ENCODE measurements at regions not wholly inside any gene's neighbourhood (a gene's known extent, or its start where the extent isn't known, plus 50 kb on each side); places are given as distances from the start of the nearest gene placed in this dataset.
"Not testable (repeated sequence)": the region's sequence is repeated elsewhere in the genome, so short reads cannot be mapped to it uniquely, and the experiment has no call there.

DNA sequence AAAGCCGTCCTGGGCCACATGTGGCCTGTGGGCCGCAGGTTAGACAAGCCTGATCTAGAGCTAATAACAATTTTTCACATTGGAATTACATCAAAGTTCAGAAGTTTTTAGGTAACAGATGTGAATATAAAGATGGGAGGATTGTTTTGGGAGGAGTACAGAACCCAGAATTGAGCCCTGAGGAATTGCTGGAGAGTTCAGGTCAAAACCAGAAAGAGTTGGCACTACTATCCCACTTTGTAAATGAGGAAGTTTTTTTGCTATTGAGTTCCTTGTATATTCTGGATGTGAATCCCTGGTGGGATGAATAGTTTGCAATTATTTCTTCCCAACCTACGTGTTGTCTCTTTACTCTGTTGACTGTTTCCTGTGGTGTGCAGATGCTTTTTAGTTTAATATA, 109.5 kb upstream of the LIPC start:
- H3K9me3 ChIP-seq (replicated peaks in 1 of 3): no peaks in the 10 kb centered on the region
- no peak overlapping the region for H3K4me3 ChIP-seq
- H3K27me3 ChIP-seq: no peaks in the 10 kb centered on the region
- H3K4me1 ChIP-seq (replicated peaks in 1 of 2): no peaks in the 10 kb centered on the region
- intact Hi-C loops (cut with DNase I): no loop called here
- H3K27ac ChIP-seq: no peak overlapping the region
- TF ChIP-seq POLR2A (IDR thresholded peaks at IDR 0.05): no peak
- TF ChIP-seq, protein P1, sequence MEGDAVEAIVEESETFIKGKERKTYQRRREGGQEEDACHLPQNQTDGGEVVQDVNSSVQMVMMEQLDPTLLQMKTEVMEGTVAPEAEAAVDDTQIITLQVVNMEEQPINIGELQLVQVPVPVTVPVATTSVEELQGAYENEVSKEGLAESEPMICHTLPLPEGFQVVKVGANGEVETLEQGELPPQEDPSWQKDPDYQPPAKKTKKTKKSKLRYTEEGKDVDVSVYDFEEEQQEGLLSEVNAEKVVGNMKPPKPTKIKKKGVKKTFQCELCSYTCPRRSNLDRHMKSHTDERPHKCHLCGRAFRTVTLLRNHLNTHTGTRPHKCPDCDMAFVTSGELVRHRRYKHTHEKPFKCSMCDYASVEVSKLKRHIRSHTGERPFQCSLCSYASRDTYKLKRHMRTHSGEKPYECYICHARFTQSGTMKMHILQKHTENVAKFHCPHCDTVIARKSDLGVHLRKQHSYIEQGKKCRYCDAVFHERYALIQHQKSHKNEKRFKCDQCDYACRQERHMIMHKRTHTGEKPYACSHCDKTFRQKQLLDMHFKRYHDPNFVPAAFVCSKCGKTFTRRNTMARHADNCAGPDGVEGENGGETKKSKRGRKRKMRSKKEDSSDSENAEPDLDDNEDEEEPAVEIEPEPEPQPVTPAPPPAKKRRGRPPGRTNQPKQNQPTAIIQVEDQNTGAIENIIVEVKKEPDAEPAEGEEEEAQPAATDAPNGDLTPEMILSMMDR (IDR thresholded peaks at IDR 0.05): no peak
- 78 to 92% (median 86%) methylated on average over 3 of the region's 3 CpGs for WGBS, 4 donors
- no peak for DNase-seq
- no peaks in the 10 kb centered on the region for H3K36me3 ChIP-seq (replicated peaks in 1 of 2)

DNA sequence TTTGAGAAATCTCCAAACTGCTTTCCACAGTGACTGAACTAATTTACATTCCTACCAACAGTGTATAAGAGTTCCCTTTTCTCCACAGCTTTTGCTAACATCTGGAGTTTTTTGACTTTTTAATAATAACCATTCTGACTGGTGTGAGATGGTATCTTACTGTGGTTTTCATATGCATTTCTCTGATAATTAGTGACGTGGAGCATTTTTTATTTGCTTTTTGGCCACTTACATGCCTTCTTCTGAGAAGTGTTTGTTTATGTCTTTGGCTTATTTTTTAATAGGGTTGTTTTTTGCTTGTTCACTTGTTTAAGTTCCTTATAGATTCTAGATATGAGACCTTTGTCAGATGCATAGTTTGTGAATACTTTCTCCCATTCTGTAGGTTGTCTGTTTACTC, 108.5 kb upstream of the LIPC start:
- H3K36me3 ChIP-seq (replicated peaks in 1 of 2); H3K9me3 ChIP-seq (replicated peaks in 1 of 3); H3K4me3 ChIP-seq; H3K27me3 ChIP-seq; intact Hi-C loops (cut with DNase I); H3K4me1 ChIP-seq (replicated peaks in 1 of 2); DNase-seq; H3K27ac ChIP-seq: not testable (repeated sequence)
- WGBS, 4 donors: 38 to 53% (median 52%) methylated on average over 1 of the region's 1 CpG

DNA sequence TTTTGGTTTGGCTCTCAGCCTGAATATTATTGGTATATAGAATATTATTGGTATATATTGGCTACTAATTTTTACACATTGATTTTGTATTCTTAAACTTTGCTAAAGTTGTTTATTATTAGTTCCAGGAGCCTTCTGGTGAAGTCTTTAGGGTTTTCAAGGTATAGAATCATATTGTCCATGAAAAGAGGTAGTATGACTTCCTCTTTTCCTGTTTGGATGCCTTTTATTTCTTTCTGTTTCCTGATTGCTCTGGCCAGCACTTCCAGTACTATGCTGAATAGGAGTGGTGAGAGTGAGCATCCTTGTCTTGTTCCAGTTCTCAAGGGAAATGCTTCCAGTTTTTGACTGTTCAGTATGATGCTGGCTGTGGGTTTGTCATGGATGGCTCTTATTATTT, 107.3 kb upstream of the LIPC start:
- no peak overlapping the region for H3K27ac ChIP-seq
- TF ChIP-seq POLR2A (IDR thresholded peaks at IDR 0.05): no peak
- intact Hi-C loops (cut with DNase I): no loop called here
- DNase-seq: no peak
- no peak overlapping the region for H3K4me3 ChIP-seq
- H3K27me3 ChIP-seq: no peaks in the 10 kb centered on the region
- peaks cover 0 to 2% of the 10 kb centered on the region in 2 donors for H3K4me1 ChIP-seq (replicated peaks in 1 of 2)
- H3K36me3 ChIP-seq (replicated peaks in 1 of 2): no peaks in the 10 kb centered on the region
- no peaks in the 10 kb centered on the region for H3K9me3 ChIP-seq (replicated peaks in 1 of 3)

DNA sequence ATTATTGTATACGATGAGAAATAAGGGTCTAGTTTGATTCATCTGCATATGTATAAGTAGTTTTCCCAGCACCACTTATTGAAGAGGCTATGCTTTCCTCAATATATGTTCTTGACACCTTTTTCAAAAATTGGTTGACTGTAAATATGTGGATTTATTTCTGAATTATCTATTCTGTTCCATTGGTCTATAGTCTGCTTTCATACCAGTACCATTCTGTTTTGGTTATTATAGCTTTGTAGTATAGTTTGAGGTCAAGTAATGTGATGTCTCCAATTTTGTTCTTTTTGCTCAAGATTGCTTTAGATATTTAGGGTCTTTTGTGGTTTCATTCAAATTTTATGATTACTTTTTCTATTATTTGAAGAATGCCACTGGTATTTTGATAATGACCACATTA, 103.8 kb upstream of the LIPC start:
- Histone ChIP-seq H3K9me3 (replicated peaks in 1 of 3) (no peaks in the 10 kb centered on the region), H3K27me3 (no peaks in the 10 kb centered on the region), H3K27ac (no peak overlapping the region), H3K36me3 (replicated peaks in 1 of 2) (no peaks in the 10 kb centered on the region), H3K4me3 (no peak overlapping the region), H3K4me1 (replicated peaks in 1 of 2) (peaks cover 26 to 33% of the 10 kb centered on the region in 2 donors)
- DNase-seq: no peak
- intact Hi-C loops (cut with DNase I): no loop called here
- no peak for TF ChIP-seq POLR2A (IDR thresholded peaks at IDR 0.05)
- TF ChIP-seq, protein P1 (IDR thresholded peaks at IDR 0.05): no peak
- 91 to 98% (median 94%) methylated on average over 1 of the region's 1 CpG for WGBS, 4 donors

DNA sequence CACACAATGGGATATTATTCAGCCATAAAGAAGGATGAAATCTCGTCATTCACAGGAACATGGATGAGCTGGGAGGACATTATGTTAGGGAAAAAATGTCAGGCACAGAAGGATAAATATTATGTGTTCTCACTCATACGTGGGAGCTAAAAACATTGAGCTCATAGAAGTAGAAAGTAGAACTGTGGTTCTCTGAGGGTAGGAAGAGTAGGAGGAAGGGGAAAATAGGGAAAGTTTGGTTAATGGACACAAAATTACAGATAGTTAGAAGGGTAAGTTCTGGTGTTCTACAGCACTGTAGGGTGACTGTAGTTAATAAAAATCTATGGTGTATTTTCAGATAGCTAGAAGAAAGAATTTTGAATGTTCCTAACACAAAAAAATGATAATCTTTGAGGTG, 102.6 kb upstream of the LIPC start:
- no peak overlapping the region for H3K27ac ChIP-seq
- WGBS, 4 donors: 77 to 90% (median 87%) methylated on average over 2 of the region's 2 CpGs
- no peaks in the 10 kb centered on the region for H3K36me3 ChIP-seq (replicated peaks in 1 of 2)
- intact Hi-C loops (cut with DNase I): no loop called here
- no peaks in the 10 kb centered on the region for H3K27me3 ChIP-seq
- no peak overlapping the region for H3K4me3 ChIP-seq
- no peaks in the 10 kb centered on the region for H3K9me3 ChIP-seq (replicated peaks in 1 of 3)
- H3K4me1 ChIP-seq (replicated peaks in 1 of 2): peaks cover 26 to 39% of the 10 kb centered on the region in 2 donors
- TF ChIP-seq POLR2A (IDR thresholded peaks at IDR 0.05): no peak
- TF ChIP-seq, protein P1 (IDR thresholded peaks at IDR 0.05): no peak
- DNase-seq: no peak
